ENCODE measurements at regions not wholly inside any gene's neighbourhood (a gene's known extent, or its start where the extent isn't known, plus 50 kb on each side); places are given as distances from the start of the nearest gene placed in this dataset.
"Not testable (repeated sequence)": the region's sequence is repeated elsewhere in the genome, so short reads cannot be mapped to it uniquely, and the experiment has no call there.

DNA sequence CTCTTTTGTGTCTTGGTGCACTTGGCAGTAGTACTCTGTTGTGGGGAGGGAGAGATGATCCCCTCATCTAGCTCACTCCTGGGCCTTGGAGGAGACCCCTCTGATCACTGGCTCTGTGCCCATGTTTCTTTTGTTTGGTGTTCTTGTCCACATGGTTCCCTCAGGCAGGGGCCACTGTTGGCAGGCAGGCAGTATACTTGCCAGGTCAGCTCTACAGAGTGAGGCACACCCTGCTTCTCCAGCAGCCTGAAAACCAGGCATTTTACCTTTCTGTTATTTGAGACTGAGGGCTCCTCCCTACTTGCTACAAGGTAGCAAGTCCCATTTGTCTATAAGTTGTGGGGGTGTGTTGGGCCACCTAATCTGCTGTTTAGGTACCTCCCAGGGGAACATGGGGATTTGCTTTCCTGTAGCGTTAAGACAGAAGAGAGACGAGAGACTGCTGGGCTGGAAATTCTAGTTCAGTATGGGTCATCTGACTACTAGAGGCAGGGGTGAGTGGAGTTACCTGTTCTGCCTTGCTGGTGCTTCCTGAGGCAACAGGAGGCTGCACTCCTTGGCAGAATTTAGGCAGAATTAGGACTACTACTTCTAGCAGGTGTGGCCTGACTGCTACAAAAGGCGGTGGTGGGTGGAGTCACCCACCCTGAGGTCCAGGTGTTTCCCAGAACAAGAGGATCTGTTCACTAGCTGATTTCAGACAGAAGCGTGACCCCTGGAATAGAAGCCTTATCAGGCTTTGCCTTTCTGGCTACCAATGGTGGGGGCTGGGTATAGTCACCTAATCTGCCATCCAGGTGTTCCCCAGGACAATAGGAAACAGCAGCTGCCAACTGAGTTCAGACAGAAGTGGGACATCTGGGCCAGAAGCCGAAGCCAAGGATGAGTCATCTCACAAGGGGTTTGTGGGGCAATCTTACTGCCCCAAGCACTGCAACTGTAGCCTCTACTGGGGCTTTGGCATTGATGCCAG lies 843.0 kb upstream of the ATXN8OS start:
- no peak for DNase-seq

DNA sequence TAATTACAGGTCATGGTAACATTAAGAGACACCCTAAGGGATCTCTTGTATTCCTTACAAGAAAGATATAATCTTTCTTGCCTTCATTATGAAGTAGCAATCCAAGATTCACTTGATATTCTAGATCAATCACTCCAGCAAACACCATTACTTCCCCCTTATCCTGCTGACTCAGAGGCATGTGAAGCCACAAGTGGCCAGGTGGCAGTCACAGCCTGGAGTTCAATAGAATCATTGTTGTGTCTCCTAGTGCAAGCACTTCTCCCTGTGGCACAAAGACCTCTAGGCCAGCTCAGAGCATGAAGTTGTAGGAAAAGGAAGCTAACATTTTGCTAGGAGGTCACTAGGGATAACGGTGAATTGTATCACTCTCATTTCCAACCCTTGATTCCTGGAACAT lies 864.3 kb upstream of the ATXN8OS start:
- no peak for DNase-seq

DNA sequence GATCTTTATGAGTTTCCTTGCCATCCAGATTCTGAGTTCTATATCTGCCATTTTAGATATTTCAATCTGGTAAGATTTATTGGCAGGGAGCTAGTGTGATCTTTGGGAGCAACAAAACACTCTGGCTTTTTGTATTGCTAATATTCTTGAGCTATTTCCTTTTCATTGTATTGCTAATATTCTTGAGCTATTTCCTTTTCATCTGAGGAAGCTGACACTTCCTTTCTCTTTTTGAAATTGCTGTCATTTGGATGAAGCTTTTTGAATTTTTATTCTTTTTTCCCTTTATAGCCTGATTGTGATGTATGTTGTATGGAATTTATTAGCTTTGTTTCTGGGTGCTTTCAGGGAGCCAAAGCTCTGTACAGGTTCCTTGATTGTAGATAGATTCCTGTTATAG lies 873.5 kb upstream of the ATXN8OS start:
- DNase-seq, result no peak

DNA sequence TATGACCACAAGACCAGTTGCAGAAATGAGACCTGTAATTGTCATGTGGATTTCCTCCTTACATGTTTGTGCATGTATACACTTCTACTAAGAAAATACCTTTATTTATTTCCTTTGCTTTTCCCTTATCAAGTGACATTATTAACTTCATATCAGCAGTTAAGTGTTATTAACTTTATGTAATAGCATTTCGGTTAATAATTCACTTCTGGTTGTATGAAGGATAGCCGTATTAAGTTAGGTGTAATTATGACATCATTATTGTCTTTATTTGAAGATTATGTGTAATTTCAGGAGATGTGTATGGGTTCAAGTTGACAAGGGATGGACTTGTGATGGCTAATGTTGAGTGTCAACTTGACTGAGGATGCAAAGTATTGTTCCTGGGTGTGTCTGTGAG lies 881.2 kb upstream of the ATXN8OS start:
- DNase-seq, result no peak

DNA sequence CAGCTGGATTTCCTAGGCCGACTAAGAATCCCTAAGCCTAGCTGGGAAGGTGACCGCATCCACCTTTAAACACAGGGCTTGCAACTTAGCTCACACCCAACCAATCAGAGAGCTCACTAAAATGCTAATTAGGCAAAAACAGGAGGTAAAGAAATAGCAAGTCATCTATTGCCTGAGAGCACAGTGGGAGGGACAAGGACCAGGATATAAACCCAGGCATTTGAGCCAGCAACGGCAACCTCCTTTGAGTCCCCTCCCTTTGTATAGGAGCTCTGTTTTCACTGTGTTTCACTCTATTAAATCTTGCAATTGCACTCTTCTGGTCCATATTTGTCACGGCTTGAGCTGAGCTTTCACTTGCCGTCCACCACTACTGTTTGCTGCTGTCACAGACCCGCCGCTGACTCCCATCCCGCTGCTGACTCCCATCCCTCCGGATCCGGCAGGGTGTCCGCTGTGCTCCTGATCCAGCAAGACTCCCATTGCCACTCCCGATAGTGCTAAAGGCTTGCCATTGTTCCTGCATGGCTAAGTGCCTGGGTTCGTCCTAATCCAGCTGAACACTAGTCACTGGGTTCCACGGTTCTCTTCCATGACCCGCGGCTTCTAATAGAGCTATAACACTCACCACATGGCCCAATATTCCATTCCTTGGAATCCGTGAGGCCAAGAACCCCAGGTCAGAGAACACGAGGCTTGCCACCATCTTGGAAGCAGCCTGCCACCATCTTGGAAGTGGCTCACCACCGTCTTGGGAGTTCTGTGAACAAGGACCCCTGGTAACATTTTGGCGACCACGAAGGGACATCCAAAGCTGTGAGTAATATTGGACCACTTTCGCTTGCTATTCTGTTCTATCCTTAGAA lies 885.8 kb upstream of the ATXN8OS start:
- not testable (repeated sequence) for DNase-seq

DNA sequence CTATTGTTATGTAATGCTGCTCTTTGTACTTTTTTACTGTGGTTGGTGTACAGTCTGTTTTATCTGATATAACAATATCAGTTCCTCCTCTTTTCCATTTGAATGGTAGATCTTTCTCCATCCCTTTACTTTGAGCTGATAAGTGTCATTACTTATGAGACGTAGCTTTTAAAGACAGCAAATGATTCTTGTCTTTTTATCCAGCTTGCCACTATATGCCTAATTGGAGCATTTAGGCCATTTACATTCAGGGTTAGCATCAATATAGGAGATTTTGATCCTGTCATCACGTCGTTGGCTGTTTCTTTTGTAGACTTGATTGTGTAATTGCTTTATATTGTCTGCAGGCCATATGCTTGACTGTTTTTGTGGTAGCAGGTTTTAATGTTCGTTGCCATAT lies 894.2 kb upstream of the ATXN8OS start:
- no peak for DNase-seq

DNA sequence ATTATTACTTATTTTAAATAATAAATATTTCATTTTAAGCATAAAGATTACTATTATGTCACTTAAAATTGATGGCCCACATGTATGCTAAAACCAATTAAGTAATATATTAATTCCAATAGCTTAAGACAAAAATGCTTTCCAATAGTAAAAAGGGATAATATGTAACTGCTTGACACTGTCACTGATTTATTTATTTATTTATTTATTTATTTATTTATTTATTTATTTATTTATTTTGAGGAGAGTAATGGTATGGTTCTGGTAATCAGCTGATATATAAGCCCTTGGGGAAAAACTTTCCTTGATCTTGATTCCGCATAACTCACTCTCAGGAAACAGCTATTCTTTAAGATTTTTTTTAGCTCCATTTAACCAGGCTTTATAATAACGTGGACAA lies 903.0 kb upstream of the ATXN8OS start:
- no peak for DNase-seq

DNA sequence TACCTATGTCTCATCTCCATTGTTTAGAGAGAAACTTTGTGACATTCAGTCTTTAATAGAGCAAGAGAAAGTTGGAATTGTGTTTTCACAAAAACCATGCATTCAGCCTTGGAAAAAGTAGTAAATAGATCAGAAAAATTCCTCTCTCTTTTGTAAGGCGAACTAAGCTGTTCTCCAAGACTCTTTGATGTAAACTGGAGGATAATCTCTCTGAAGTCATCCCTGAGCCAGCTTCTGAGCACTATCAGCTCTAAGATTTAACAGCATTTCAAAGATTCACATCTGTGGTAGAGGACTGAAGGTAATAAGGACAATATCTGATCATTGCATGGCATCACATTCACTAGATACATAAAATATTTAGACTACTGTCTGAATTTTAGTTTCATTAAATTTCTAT lies 904.6 kb upstream of the ATXN8OS start:
- DNase-seq, result no peak

DNA sequence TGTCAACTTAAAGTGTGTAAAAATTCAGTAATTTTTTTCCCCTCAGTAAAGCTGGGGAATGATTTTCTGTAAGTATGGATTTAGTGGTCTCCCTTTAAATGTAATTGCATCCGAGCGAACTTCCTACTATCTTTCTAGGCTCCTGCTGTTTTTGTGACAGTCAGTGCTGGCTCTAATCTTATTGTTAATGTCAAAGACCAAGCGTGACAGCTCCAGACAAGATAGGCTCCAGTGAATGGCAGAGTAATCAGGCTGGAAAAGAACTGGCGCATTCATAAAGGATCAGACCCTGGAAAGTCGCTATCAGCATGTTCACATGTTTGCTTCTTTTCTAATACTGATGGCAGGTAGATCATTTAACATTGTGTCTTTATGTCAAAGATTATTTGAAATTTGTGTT lies 908.0 kb upstream of the ATXN8OS start:
- DNase-seq, result no peak

DNA sequence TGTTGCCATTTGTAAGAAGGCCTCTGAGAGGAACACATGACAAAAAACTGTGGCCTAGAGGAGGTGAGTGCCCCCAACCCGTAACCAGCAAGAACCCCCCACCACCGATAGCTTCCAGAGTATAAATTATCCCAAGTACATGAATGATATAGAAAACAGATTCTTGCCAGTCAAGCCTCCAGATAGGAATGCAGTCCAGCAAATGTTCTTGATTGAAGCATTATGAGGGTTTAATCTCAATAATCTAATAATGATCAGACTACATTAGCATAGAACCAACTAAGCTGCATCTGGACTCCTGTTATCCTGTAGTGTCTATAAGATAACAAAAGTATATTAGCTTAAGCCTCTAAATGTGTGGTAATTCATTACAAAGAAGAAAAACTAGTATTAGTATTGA lies 908.9 kb upstream of the ATXN8OS start:
- no peak for DNase-seq

DNA sequence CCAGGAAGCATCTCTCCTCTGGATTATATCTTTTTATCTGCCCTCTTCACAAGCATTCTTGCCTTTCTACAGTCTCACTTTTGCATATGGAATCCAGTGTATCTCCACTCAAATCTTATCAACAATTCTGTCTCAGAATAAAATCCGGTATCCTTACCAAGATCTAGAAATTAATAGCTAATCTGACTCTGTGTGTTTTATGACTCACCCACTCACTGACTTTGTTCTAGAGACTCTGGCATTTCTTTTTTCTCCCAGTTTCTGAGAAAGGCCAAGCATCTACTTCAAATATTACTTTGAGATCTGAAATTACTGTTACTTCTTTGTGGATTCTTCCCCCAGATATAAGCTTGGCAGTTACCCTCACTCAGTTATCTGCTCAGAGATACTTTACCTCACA lies 913.5 kb upstream of the ATXN8OS start:
- DNase-seq, result no peak

DNA sequence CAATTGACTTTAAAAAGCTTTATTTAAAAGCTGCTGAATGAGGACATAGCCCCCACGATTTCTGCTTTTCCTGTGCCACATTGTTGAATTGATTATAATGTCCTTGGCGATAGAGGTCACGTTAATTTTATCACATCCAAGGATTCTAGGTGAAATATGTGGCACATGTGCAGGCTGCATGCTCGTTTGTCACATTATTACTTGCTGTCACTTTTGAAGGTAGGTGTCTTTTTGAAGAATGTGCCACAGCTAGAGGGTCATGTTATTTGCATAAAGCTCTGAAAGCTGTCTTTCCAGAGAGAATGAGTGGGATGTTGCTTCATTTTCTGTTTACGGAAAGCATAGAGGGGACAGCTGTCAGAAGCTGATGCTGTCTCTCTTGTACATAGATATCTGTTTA lies 927.6 kb upstream of the ATXN8OS start:
- no peak for DNase-seq

DNA sequence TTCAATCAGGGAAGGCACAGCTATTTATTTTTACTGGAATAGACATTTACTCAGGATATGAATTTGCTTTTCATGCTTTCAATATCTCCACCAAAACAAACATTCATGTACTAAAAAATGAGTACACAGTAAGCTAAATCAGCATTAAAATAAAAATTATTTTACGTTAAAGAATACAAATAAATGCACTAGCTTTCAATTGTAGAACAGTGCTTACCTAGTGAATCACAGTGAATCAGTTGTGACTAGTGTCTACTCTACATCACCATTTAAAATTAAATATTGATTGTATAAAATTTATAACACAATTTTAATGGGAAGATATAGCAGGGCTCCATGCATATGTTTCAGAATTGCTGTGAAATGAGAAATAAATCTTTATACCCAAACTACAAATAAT lies 929.6 kb upstream of the ATXN8OS start:
- DNase-seq, result no peak

DNA sequence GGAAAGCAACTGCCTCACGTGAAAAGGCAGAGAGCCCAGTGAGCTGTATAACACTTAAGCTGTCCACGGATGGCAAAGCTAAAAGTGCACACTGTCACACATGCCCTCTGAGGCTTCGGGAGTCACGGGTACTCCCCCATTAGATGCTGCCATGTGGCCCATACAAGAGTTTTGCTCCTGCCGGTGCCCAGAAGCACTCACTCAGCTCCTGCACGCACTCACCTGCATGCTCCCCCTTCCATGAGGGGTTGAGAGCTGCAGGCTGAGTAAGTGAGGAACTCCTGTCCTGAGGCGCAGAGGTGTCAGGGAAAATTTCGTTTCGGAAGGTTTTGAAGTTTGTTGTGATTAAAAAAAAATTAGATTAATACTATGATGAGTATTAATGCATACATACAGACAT lies 939.2 kb upstream of the ATXN8OS start:
- DNase-seq, result no peak

DNA sequence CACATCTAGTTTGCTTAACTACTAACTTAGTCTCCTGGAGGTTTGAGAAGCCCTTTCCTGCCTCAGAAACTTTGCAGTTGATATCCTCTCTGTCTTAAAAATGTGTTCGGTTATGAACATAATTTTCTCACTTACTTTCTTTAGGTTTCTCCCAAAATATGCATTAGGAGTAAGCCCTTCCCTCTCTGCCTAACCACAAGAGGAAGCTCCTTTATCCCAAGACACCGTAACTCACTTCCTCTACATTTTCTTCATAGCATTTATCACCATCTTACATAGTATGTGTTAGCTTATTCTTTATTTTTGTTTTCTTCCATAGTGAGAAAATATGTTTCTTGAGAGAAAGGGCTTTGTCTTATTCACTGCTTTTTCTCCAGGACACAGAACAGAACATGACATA lies 952.5 kb upstream of the ATXN8OS start:
- DNase-seq, result no peak

DNA sequence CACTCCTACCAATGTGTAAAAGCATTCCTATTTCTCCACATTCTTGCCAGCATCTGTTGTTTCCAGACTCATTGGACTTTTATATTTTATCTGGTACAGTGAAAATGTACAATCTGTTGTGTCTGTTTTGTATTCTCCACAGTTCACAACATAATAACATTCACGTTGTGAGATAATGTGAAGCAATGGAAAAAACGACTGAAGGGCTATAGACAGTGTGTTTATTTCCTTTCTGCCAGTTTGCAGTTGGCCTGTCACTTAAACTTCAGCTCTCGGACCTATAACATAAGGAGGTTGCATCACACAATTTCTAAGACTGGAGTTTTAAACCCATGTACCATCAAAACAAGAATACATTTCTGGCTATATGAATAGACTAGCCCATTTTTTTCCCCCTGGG lies 965.5 kb upstream of the ATXN8OS start:
- no peak for DNase-seq

DNA sequence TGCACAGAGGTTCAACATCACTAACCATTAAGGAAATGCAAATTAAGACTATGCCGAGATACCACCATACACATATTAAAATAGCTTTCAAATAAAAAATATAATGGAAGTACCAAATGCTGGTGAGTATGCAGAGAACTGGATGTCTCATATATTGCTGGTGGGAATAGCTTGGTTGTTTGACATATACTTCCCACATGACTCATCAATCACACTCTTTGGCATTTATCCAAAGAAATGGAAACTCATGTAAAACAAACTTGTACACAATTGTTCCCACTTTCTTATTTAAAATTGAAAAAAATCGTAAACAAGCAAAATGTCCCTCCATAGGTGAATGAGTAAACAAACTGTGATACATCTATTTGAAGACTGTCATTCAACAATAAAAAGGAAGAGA lies 982.6 kb upstream of the ATXN8OS start:
- no peak for DNase-seq

DNA sequence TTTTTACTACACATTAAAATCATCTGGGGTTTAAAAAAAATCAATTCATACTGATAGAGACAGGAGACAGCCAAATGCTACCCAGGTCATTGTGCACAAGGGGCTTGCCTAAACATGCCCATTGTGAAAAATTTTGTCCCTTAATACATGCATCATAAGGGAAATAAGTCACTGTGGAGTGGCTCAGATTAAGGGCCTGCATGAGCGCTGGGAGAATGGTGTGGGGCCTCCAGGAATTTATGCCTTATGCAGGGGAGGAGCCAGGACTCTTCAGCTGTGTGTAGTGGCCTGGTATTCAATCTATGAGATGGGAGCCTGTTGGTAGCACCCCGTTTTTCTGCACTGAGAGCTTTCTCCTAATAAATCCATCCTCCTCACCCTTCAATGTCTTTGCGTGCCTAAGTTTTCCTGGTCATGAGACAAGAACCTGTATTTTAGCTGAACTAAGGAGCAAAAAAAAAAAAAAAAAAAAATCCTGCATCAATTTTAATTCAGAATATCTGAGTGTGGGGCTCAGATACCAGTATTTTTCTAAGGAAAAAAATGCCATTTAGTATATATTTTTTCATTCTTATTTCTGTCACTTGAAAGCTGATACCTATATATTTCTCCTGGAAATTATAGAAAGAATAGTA lies 997.6 kb upstream of the ATXN8OS start:
- no peak for DNase-seq

DNA sequence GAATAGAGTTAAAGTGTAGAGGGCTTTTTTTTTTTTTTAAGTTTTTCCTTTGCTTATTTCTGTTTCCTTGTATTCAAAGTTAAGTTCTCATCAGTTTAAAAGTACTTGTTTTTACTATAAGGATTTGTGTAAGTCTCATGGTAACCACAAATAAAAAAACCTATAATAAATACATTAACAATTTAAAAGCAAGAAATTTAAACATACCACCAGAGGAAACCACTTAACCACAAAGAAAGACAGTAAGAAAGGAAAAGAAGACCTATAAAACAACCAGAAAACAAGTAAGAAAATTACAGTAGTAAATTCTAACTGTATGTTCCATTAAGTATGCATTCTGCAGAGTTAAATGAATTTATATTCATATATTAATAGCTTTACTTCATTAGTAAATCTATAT lies 999.1 kb upstream of the ATXN8OS start:
- no peak for DNase-seq

DNA sequence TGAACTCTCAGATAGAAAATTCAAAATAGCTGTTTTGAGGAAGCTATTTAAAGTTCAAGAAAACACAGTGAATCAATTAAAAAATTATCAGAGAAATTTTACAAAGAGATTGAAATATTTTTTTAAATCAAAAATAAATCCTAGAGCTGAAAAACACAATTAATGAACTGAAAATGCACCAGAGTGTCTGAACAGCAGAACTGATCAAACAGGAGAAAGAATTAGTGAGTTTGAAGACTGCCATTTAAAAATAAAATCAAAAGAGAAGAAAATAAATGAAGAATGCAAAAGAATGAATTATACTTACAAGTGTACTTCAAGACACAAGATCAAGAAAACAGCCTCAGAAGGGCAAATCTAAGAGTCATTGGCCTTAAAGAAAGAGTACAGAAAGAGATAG lies 1000.2 kb upstream of the ATXN8OS start:
- DNase-seq, result no peak

DNA sequence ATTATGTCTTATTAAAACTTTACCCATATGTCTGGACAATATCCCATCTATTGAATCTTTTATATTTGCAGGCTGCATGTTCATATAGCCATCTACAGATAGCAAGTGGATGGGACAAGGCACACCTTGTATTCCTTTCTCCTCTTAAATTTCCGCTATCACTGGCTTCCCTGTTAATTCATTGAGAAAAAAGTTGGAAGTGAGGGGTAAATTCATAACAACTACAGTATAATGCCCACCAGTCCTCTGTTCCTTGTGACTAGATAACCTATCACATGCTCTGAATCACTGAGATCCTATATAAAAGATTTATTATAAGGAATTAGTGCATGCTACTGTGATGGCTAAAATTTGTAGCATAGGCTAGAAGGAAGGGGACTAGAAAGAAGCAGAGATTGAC lies 1005.8 kb upstream of the ATXN8OS start:
- no peak for DNase-seq

DNA sequence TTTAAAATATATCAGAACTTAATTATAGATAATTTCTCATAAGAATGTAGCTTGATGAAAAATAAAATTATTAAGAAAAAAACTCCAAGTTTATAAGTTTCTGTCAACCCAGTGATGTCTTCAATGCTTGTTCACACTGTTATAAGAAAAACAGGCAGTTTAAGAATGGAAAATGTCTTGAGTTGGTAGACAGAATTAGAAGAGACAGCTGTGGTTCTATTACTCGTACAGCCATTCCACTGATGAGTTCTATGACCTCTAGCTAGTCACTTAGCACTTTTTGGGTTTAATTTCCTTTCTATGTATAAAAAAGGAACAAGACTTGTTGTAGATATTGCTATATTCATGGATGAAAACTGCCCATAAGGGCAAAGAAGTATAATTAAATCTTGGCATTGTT lies 1013.1 kb upstream of the ATXN8OS start:
- no peak for DNase-seq

DNA sequence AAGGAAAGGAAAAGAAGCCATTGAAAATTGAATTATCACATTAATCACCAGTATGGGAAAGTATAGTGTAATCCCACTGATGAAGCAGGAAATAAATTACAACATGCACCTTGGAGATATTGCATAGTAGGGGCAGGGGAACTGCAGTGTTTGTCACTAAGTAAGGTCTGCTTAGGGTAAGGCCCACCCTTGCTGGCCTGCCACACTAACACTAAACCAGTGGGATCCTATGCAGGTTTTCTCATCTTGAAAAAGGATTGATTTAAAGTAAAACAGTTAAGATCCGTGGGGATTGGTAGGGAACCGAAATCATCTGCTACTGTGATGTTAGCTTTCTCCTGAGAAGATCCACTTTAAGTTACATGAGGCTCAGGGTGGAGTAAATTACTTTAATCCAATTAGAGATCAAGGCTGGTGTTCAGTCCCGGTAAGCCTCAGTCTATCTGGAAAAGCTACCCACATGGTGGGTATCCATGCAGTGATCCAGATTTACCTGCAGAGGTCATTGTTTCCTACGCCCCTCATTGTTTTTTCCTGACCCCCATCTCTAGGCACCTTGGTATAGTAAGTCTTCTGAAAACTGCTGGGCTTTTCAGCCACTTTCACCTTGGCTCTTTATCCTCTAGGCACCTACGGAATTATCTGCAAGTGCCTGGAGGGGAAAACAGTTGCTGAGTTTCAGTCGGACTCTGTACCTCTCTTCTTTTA lies 1014.9 kb upstream of the ATXN8OS start:
- DNase-seq, result no peak

All from C1 segment of cervical spinal cord (tissue), 14 donors.